HG03457 (cell line): ENCODE measurements at regions not wholly inside any gene's neighbourhood (a gene's known extent, or its start where the extent isn't known, plus 50 kb on each side); places are given as distances from the start of the nearest gene placed in this dataset.

Experiments used
- ATAC-seq: cut with Tn5 transposase; IDR thresholded peaks from one replicate; pipeline ENCODE4 v1.9.1; 2021; ENCODE audit warnings: moderate number of reproducible peaks; ENCODE audit not compliant: unreplicated experiment

GRCh38 chr19:30318936-30319335 lies 53.2 kb upstream of the ZNF536 start:
- ATAC-seq, result no peak

DNA sequence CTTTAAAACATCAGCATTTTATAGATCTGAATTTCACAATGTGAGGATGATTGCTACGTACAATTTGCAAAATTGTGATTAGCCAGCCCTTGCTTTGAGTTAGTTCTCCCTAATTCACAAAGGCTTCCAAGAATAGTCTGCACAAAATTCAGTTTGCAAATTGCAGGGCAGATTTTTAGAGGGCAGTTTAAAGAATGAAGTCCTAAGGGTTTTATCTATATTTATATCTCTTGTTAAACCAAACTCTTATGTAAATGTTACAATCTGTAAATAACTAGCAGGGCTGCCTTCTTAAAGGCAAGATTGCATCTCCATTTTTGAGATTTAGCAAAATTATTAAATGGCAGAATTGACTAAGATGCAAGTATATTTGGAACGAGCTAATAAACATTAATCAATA lies 52.8 kb upstream of the ZNF536 start:
- no peak for ATAC-seq

- no peak for ATAC-seq
These were observed 52.3 kb upstream of the ZNF536 start for GRCh38 chr19:30319876-30320275.

- no peak for ATAC-seq
These were observed 51.7 kb upstream of the ZNF536 start for GRCh38 chr19:30320466-30320865.

- no peak for ATAC-seq
These were observed 51.3 kb upstream of the ZNF536 start for GRCh38 chr19:30320916-30321315.
